H1 (cell line): ENCODE measurements at regions not wholly inside any gene's neighbourhood (a gene's known extent, or its start where the extent isn't known, plus 50 kb on each side); places are given as distances from the start of the nearest gene placed in this dataset.

ENCODE experiments used
- CHD1 ChIP-seq: IDR thresholded peaks from 2 replicates; pipeline ENCODE4 v1.6.1; 2012; ENCODE audit warnings: low read depth, low read length, improper control_type of control experiment
- EP300 ChIP-seq, 2 experiments: IDR thresholded peaks; 1 replicate in 1 of 2; 2 replicates in 1 of 2; pipeline ENCODE4 v1.6.1; 2011 to 2012; ENCODE audit warnings: low read depth in 2 of 2, low read length in 2 of 2, mild to moderate bottlenecking in 2 of 2, borderline replicate concordance in 1 of 2, inconsistent platforms in 1 of 2, moderate library complexity in 1 of 2
- SP4 ChIP-seq: IDR thresholded peaks from 2 replicates; pipeline ENCODE4 v1.6.1; 2012; ENCODE audit warnings: low read length, inconsistent platforms
- TF ChIP-seq, protein P1 (sequence below): IDR thresholded peaks from 2 replicates; pipeline ENCODE4 v1.6.1; 2011; ENCODE audit warnings: low read depth, mild to moderate bottlenecking, low read length; ENCODE audit not compliant: insufficient read depth

- TF ChIP-seq SP4 (no peak), EP300 (IDR thresholded peaks at IDR 0.05; ENCODE audit: borderline replicate concordance in 1 of 2, low read depth in 2 of 2, low read length in 2 of 2) (no peak), CHD1 (no peak)
- TF ChIP-seq, protein P1, sequence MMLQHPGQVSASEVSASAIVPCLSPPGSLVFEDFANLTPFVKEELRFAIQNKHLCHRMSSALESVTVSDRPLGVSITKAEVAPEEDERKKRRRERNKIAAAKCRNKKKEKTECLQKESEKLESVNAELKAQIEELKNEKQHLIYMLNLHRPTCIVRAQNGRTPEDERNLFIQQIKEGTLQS: no peak
Observed at GRCh38 chr18:76013057-76013456, 482.0 kb downstream of the ZNF516 start (continued).
